H1 (cell line): ENCODE measurements at regions not wholly inside any gene's neighbourhood (a gene's known extent, or its start where the extent isn't known, plus 50 kb on each side); places are given as distances from the start of the nearest gene placed in this dataset.
A peak's percentile ranks its signal among the peaks of the same experiment; 100 is the strongest.
"Not testable (repeated sequence)": the region's sequence is repeated elsewhere in the genome, so short reads cannot be mapped to it uniquely, and the experiment has no call there.

ENCODE experiments used
- CTCF ChIA-PET: fragments of 300-600 bp; sonication (Branson Sonifier 250); formaldehyde crosslinking; loops from one replicate; lab custom pipeline; 2021; ENCODE audit not compliant: partially characterized antibody; lab: Charles Lee
- POLR2A ChIA-PET: fragments of 300-600 bp; sonication (Branson Sonifier 250); formaldehyde crosslinking; loops from one replicate; lab custom pipeline; 2021; ENCODE audit warnings: inconsistent platforms; ENCODE audit not compliant: partially characterized antibody; lab: Charles Lee
- DNase-seq, 2 experiments: peaks; one replicate each; pipeline versions ENCODE4 v3.0.0 to v3.0.0-alpha.2; 2010 to 2022; ENCODE audit warnings: low spot score in 2 of 2, low read depth in 1 of 2, mixed read lengths in 1 of 2
- FAIRE-seq: peaks from 2 replicates; lab custom pipeline; 2011; peaks lifted over from hg19 to GRCh38; lab: Jason Lieb, UNC
- H2AFZ ChIP-seq: 2 replicates; pipeline ENCODE4 v1.8.1; 2012; ENCODE audit warnings: low read length, inconsistent platforms
- H2AK5ac ChIP-seq: 2 replicates; pipeline ENCODE4 v1.6.1; 2013; ENCODE audit warnings: low read depth, low read length
- H2BK120ac ChIP-seq: replicated peaks from 2 replicates; pipeline ENCODE3; 2013; ENCODE audit warnings: low read depth, low read length, inconsistent platforms
- H2BK12ac ChIP-seq: 2 replicates; pipeline ENCODE4 v1.6.1; 2013; ENCODE audit warnings: low read depth, low read length
- H2BK15ac ChIP-seq: 2 replicates; pipeline ENCODE4 v1.6.1; 2013; ENCODE audit warnings: low read length
- H2BK20ac ChIP-seq: 2 replicates; pipeline ENCODE4 v1.6.1; 2013; ENCODE audit warnings: low read length
- H2BK5ac ChIP-seq: 2 replicates; pipeline ENCODE4 v1.6.1; 2013; ENCODE audit warnings: low read depth, low read length
- H3K14ac ChIP-seq: 2 replicates; pipeline ENCODE4 v1.6.1; 2013; ENCODE audit warnings: inconsistent platforms; ENCODE audit not compliant: insufficient read length
- H3K18ac ChIP-seq: 2 replicates; pipeline ENCODE4 v1.6.1; 2013; ENCODE audit warnings: low read length; ENCODE audit errors: extremely low read depth
- H3K23ac ChIP-seq: 2 replicates; pipeline ENCODE4 v1.6.1; 2013; ENCODE audit warnings: inconsistent platforms; ENCODE audit not compliant: insufficient read length
- H3K23me2 ChIP-seq: 2 replicates; pipeline ENCODE4 v1.6.1; 2013; ENCODE audit warnings: low read depth, low read length
- H3K27ac ChIP-seq: 2 replicates; pipeline ENCODE4 v1.6.1; 2011; ENCODE audit warnings: low read depth, low read length, inconsistent platforms
- H3K27me3 ChIP-seq, 4 experiments: replicated peaks in 1 of 4; 1 replicate in 1 of 4; 2 replicates in 3 of 4; pipeline versions ENCODE4 v1.6.1 to v1.8.1; 2011 to 2013; ENCODE audit warnings: low read length in 3 of 4, mild to moderate bottlenecking in 3 of 4, inconsistent platforms in 2 of 4, mixed read lengths in 2 of 4, moderate library complexity in 1 of 4; ENCODE audit not compliant: control insufficient read depth in 3 of 4, insufficient read depth in 3 of 4; ENCODE audit errors: extremely low read depth in 1 of 4
- H3K36me3 ChIP-seq, 4 experiments: 2 replicates each; pipeline versions ENCODE4 v1.6.1 to v1.8.1; 2011 to 2013; ENCODE audit warnings: mild to moderate bottlenecking in 4 of 4, low read length in 3 of 4, moderate library complexity in 2 of 4, control low read depth in 1 of 4, inconsistent platforms in 1 of 4; ENCODE audit not compliant: insufficient read depth in 4 of 4, control insufficient read depth in 2 of 4
- H3K4ac ChIP-seq: replicated peaks from 2 replicates; pipeline ENCODE3; 2013; ENCODE audit warnings: low read length, low read depth, mixed read lengths, inconsistent platforms; ENCODE audit not compliant: insufficient read length
- H3K4me1 ChIP-seq, 4 experiments: replicated peaks in 1 of 4; 1 replicate in 1 of 4; 2 replicates in 3 of 4; pipeline versions ENCODE4 v1.6.1 to v1.8.1; 2011 to 2013; ENCODE audit warnings: low read length in 3 of 4, inconsistent platforms in 2 of 4, mixed read lengths in 1 of 4; ENCODE audit not compliant: insufficient read depth in 4 of 4, control insufficient read depth in 3 of 4
- H3K4me2 ChIP-seq, 2 experiments: 2 replicates each; pipeline versions ENCODE4 v1.6.1 to v1.8.1; 2011 to 2013; ENCODE audit warnings: low read depth in 2 of 2, low read length in 2 of 2, control low read depth in 1 of 2, inconsistent platforms in 1 of 2, mild to moderate bottlenecking in 1 of 2; ENCODE audit not compliant: insufficient read depth in 1 of 2
- H3K4me3 ChIP-seq, 4 experiments: fragments of 200-600, 300-600 bp in 1 of 4; sonication (generic), shearing (Covaris generic), sonication (Bioruptor Twin) in 1 of 4; 2 replicates each; pipeline versions ENCODE4 v1.5.1 to v1.8.1; 2011 to 2016; ENCODE audit warnings: low read length in 4 of 4, low read depth in 3 of 4, control low read depth in 2 of 4, inconsistent platforms in 2 of 4, mild to moderate bottlenecking in 2 of 4, mixed read lengths in 1 of 4, moderate library complexity in 1 of 4; ENCODE audit not compliant: insufficient read depth in 2 of 4; ENCODE audit errors: extremely low read depth in 1 of 4
- H3K56ac ChIP-seq: replicated peaks from 2 replicates; pipeline ENCODE3; 2013; ENCODE audit warnings: low read depth, mild to moderate bottlenecking, mixed read lengths, low read length, inconsistent platforms; ENCODE audit not compliant: insufficient read length
- H3K79me1 ChIP-seq: 2 replicates; pipeline ENCODE4 v1.6.1; 2013; ENCODE audit warnings: low read depth, low read length, control low read depth
- H3K79me2 ChIP-seq, 2 experiments: 2 replicates each; pipeline versions ENCODE4 v1.6.1 to v1.8.1; 2012 to 2013; ENCODE audit warnings: low read length in 2 of 2, mild to moderate bottlenecking in 2 of 2, inconsistent platforms in 1 of 2; ENCODE audit not compliant: insufficient read depth in 2 of 2, control insufficient read depth in 1 of 2
- H3K9ac ChIP-seq, 4 experiments: replicated peaks in 1 of 4; 1 replicate in 1 of 4; 2 replicates in 3 of 4; pipeline versions ENCODE4 v1.6.1 to v1.8.1; 2011 to 2013; ENCODE audit warnings: low read depth in 3 of 4, low read length in 3 of 4, control low read depth in 2 of 4, mild to moderate bottlenecking in 2 of 4, moderate library complexity in 2 of 4, inconsistent platforms in 1 of 4; ENCODE audit errors: extremely low read depth in 1 of 4
- H3K9me3 ChIP-seq, 2 experiments: 2 replicates each; pipeline versions ENCODE4 v1.6.1 to v1.8.1; 2012 to 2013; ENCODE audit warnings: mild to moderate bottlenecking in 2 of 2, moderate library complexity in 2 of 2, control low read depth in 1 of 2, inconsistent platforms in 1 of 2, low read depth in 1 of 2, low read length in 1 of 2, mixed read lengths in 1 of 2; ENCODE audit not compliant: insufficient read depth in 2 of 2
- H4K20me1 ChIP-seq, 2 experiments: replicated peaks in 1 of 2; 2 replicates each; pipeline versions ENCODE3 to v1.8.1; 2011 to 2013; ENCODE audit warnings: inconsistent platforms in 2 of 2, low read length in 2 of 2, mild to moderate bottlenecking in 1 of 2; ENCODE audit not compliant: insufficient read depth in 2 of 2, control insufficient read depth in 1 of 2
- H4K5ac ChIP-seq: 2 replicates; pipeline ENCODE4 v1.6.1; 2013; ENCODE audit warnings: low read length, low read depth, mixed read lengths, inconsistent platforms; ENCODE audit not compliant: insufficient read length
- H4K8ac ChIP-seq: 2 replicates; pipeline ENCODE4 v1.8.0; 2013; ENCODE audit warnings: mild to moderate bottlenecking, moderate library complexity, low read length, inconsistent platforms; ENCODE audit not compliant: insufficient read depth; ENCODE audit errors: extremely low read depth
- H4K91ac ChIP-seq: replicated peaks from 2 replicates; pipeline ENCODE3; 2013; ENCODE audit warnings: low read length, mixed read lengths, inconsistent platforms; ENCODE audit not compliant: insufficient read length
- WGBS, 2 experiments: shearing (Covaris generic) in 1 of 2; methylation state at CpG; one replicate each; pipeline versions ENCODE4 v1.1.6 to v1.1.7; 2013 to 2015; ENCODE audit warnings: low lambda C conversion rate in 2 of 2, mixed read lengths in 2 of 2, inconsistent platforms in 1 of 2, low coverage in 1 of 2, missing lambda C conversion rate in 1 of 2; ENCODE audit not compliant: insufficient replicate concordance in 2 of 2, insufficient coverage in 1 of 2, insufficient read length in 1 of 2; ENCODE audit errors: extremely low coverage in 1 of 2, missing lambda C conversion rate in 1 of 2; 5-methylcytosine and 5-hydroxymethylcytosine counted together

- H3K18ac ChIP-seq, H3K14ac ChIP-seq, H3K79me2 ChIP-seq, H3K4me1 ChIP-seq, H4K8ac ChIP-seq, H2BK20ac ChIP-seq, H2BK120ac ChIP-seq, H3K27me3 ChIP-seq, H3K23me2 ChIP-seq, H4K20me1 ChIP-seq, H3K4me2 ChIP-seq, FAIRE-seq, H3K9ac ChIP-seq, H3K9me3 ChIP-seq, H3K4ac ChIP-seq, H3K23ac ChIP-seq, H3K36me3 ChIP-seq, H2BK12ac ChIP-seq, H2BK15ac ChIP-seq, H3K56ac ChIP-seq, H4K91ac ChIP-seq, H2AK5ac ChIP-seq, H2BK5ac ChIP-seq, H4K5ac ChIP-seq, H3K4me3 ChIP-seq, H3K27ac ChIP-seq, H2AFZ ChIP-seq, CTCF ChIA-PET, H3K79me1 ChIP-seq: not testable (repeated sequence)
- WGBS, 2 experiments = 80% methylated on average over 24 of the region's 31 CpGs; no CpG with 5 or more reads in 1 of the 2 experiments
- peak in 1 of 2 experiments; percentile 57 for DNase-seq
- POLR2A ChIA-PET = interaction anchor here (0.8 to 1.5 kb wide), 4 partner anchors 8 to 41 kb away, joined by 3 read pairs; no protein-coding TSS in a partner anchor
Measured at GRCh38 chr1:147423100-147423827, 118.0 kb upstream of the BCL9 start.
